HG02571 (cell line): ENCODE measurements at regions not wholly inside any gene's neighbourhood (a gene's known extent, or its start where the extent isn't known, plus 50 kb on each side); places are given as distances from the start of the nearest gene placed in this dataset.
"Not testable (repeated sequence)": the region's sequence is repeated elsewhere in the genome, so short reads cannot be mapped to it uniquely, and the experiment has no call there.

Experiments
- ATAC-seq: cut with Tn5 transposase; IDR thresholded peaks from one replicate; pipeline ENCODE4 v1.9.1; 2021; ENCODE audit warnings: mild to moderate bottlenecking, moderate library complexity; ENCODE audit not compliant: unreplicated experiment

GRCh38 chr3:44111482-44111881 lies 130.2 kb upstream of the TOPAZ1 start:
- no peak for ATAC-seq

- ATAC-seq: no peak
Observed at GRCh38 chr3:44114142-44114541, 127.5 kb upstream of the TOPAZ1 start.

- no peak for ATAC-seq
Observed at GRCh38 chr3:44117239-44117638, 124.4 kb upstream of the TOPAZ1 start.

DNA sequence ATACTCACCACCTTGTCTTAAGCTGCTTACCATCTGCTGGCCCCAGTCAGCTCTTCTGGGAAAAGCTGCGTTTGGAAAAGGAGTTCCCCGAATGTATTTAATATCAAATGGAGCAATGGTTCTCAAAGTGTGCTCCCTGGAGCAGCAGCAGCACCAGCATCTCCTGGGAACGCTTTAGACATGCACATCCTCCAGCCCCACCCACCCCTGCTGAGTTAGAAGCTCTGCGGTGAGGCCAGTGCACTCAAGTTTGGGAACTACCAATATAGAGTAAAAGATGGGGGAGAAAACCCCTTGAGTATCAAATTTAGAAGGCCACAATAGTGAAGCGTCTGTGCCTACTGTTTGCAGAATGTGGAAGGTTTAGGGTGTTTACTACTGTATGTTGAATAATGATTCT lies 124.0 kb upstream of the TOPAZ1 start:
- ATAC-seq: no peak

- no peak for ATAC-seq
Observed at GRCh38 chr3:44120721-44121582, 120.7 kb upstream of the TOPAZ1 start.

- ATAC-seq: no peak
Observed at GRCh38 chr3:44125246-44125645, 116.4 kb upstream of the TOPAZ1 start.

GRCh38 chr3:44125882-44126281 lies 115.8 kb upstream of the TOPAZ1 start:
- no peak for ATAC-seq

DNA sequence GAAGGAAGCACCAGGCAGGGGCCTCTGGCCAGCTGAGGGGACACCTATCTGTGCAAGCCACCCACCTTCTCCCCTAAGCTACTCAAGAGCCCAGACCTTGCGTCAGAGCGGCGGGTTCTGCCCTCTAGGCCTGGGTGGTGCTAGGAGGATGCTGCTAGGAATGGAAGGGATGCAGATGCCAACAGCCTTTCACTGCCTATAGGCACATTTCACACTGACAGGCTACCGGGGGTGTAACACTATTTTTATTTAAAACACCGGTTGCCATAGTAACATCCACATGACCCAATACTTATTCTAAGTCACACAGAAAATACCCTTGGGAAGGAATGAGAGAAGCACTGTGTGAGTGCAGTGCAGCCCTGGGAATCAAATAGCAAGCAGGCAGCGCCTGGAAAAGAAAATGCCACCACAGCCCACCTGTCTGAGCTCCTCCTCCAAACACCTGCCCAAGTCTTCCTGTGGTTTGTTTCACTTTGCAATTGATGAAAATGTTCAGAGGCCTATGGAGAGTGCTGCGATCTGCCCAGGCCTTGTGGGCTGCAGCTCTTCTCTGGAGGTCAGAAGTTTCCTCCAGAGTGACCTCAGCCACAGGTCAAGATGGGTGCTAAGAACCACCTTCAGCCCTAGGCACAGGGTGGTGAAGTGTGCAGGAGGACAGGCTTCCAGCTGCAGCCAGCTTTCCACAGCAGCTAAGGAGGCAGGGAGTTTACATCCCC lies 113.5 kb upstream of the TOPAZ1 start:
- ATAC-seq: no peak

GRCh38 chr3:44130249-44130648 lies 111.4 kb upstream of the TOPAZ1 start:
- no peak for ATAC-seq

DNA sequence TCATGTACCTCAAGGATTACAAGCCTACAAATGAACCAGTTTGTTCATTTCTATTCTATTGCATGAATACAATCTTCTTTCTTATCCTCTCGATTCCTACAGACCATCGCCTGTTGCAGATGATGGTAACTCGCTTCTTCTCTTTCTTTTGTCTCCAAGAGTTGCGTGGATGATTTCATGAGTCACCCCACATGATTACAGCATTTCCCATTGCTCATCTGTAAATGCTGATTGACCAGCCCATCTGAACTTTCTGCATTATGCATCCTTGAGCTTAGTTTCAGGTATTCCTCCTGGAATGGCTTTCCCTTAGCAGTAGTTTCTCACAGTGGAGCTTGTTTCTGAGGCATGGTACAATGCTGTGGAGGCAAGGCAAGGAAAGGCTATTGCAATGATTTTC lies 109.6 kb upstream of the TOPAZ1 start:
- ATAC-seq: no peak

DNA sequence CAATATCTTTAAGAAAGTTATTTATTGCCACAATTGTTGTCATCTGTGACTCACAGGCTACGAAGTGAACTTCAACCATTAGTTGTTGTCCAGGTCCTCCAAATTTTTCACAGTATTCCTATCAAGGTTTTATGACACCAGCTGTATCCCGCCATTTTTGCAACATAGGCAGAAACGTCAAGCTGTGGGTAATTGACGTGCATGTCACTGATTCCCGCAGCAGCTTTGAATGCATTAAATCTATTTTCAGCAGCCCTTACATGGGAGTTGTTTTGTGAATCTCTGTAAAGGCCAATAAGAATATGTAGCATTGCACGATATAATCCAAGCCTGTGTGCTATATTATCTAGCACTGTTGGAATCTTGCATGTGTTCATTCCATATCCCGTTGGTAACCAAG lies 109.1 kb upstream of the TOPAZ1 start:
- no peak for ATAC-seq

- no peak for ATAC-seq
Observed at GRCh38 chr3:44136421-44136820, 105.3 kb upstream of the TOPAZ1 start.

GRCh38 chr3:44146073-44146472 lies 95.6 kb upstream of the TOPAZ1 start:
- ATAC-seq: no peak

DNA sequence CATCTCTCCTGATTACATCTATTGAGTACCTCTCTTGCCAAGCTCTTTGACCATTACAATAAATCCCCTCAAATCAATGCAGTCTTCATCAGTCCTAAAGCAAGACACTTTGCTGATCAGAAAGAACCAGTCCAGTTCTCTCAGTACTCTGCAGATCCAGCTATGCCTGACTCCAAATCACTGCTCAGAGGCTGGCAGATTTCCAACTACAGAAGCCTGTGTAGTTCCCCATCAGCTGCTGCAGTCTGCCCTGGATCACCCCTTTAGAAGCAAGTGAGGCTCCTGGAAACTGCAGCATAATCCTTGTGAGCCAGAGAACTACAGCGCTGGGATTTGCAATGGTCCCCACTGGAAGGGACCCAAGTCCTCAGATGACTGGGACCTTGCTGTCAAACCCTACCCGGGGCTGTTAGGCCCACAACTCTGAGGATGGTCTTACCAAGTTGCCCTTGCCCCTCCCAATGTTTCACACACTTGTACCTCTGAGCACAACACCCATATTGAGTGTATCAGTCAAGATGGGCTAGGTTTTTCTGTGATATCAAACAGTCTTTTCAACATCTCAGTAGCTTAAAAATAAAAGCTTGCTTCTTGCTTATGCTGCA lies 81.9 kb upstream of the TOPAZ1 start:
- ATAC-seq: no peak

DNA sequence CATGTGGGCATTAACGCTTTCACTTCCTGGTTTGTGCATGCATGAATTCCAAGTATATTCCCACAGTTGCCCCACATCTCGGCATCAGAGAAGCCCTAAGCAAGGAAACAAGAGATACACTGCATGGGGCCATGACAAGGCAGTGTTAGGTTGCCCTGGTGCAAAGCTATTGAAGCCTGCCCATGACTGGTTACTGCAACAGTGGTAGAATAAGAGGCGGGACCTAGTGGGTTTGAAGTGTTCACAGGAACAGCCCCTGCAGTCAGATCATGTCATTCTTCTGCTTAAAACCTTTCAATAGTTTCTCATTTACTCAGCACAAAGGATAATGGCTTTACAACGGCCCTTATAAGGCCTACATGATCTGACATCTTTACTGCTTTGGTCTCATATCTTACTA lies 80.9 kb upstream of the TOPAZ1 start:
- ATAC-seq: no peak

DNA sequence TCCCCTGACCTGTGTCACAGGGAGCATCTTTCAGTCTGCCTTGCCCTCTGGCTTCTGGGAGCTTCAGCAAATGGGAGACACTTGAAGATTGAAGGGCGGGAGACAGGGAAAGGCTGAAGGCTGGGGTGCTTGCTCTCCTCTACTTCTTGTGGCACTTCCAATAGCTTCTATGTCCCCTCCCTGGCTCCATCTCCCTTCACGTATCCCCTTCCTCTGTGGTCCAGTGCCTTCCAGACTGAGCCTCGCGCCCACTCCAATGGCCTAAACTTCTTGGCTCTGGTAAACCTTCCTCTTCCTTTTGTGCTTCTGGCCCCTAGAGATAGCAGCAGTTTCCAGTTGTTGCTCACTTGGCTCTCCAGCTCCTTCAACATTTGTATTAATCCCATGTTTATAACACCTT lies 69.8 kb upstream of the TOPAZ1 start:
- ATAC-seq: no peak

DNA sequence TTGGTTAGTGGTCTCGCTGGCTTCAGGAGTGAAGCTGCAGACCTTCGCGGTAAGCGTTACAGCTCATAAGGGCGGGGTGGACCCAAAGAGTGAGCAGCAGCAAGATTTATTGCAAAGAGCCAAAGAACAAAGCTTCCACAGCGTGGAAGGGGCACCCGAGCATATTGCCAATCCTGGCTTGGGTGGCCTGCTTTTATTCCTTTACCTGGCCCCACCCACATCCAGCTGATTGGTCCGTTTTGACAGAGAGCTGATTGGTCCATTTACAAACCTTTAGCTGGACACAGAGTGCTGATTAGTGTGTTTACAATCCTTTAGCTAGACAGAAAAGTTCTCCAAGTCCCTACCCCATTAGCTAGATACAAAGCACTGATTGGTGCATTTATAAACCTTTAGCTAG lies 69.0 kb upstream of the TOPAZ1 start:
- not testable (repeated sequence) for ATAC-seq

GRCh38 chr3:44173263-44173662 lies 68.4 kb upstream of the TOPAZ1 start:
- ATAC-seq: no peak

- ATAC-seq: no peak
Observed at GRCh38 chr3:44175070-44175469, 66.6 kb upstream of the TOPAZ1 start.

- ATAC-seq: no peak
Observed at GRCh38 chr3:44179246-44179645, 62.4 kb upstream of the TOPAZ1 start.

GRCh38 chr3:44184319-44184953 lies 57.2 kb upstream of the TOPAZ1 start:
- no peak for ATAC-seq
